NT2/D1 (cell line): ENCODE measurements at regions not wholly inside any gene's neighbourhood (a gene's known extent, or its start where the extent isn't known, plus 50 kb on each side); places are given as distances from the start of the nearest gene placed in this dataset.
"Not testable (repeated sequence)": the region's sequence is repeated elsewhere in the genome, so short reads cannot be mapped to it uniquely, and the experiment has no call there.

Source experiments
- DNase-seq: peaks from one replicate; pipeline ENCODE4 v3.0.0-alpha.2; 2011; ENCODE audit warnings: low read depth, low spot score
- H3K27me3 ChIP-seq: 2 replicates; pipeline ENCODE4 v1.6.0; 2011; ENCODE audit warnings: mild to moderate bottlenecking; ENCODE audit not compliant: insufficient read length, insufficient read depth
- H3K36me3 ChIP-seq: 2 replicates; pipeline ENCODE4 v1.6.1; 2011; ENCODE audit warnings: mild to moderate bottlenecking, low read length, mixed read lengths; ENCODE audit not compliant: insufficient read depth, insufficient read length
- H3K4me1 ChIP-seq: 2 replicates; pipeline ENCODE4 v1.5.1; 2011; ENCODE audit not compliant: insufficient read depth, insufficient read length
- H3K4me3 ChIP-seq: 2 replicates; pipeline ENCODE4 v1.5.1; 2011; ENCODE audit warnings: low read depth; ENCODE audit not compliant: insufficient read length
- H3K9ac ChIP-seq: 2 replicates; pipeline ENCODE4 v1.6.0; 2011; ENCODE audit warnings: low read depth; ENCODE audit not compliant: insufficient read length
- H3K9me3 ChIP-seq: 2 replicates; pipeline ENCODE4 v1.5.1; 2011; ENCODE audit warnings: mild to moderate bottlenecking, low read length; ENCODE audit not compliant: insufficient read depth

GRCh38 chr9:63804205-63804604 lies 1480.8 kb downstream of the FOXD4L5 start:
- not testable (repeated sequence) for DNase-seq, H3K27me3 ChIP-seq, H3K4me3 ChIP-seq, H3K4me1 ChIP-seq, H3K36me3 ChIP-seq, H3K9me3 ChIP-seq, H3K9ac ChIP-seq

- H3K9me3 ChIP-seq, H3K27me3 ChIP-seq, H3K9ac ChIP-seq, H3K36me3 ChIP-seq, H3K4me1 ChIP-seq, DNase-seq, H3K4me3 ChIP-seq: not testable (repeated sequence)
These were observed 1490.8 kb downstream of the FOXD4L5 start for GRCh38 chr9:63794081-63794685.

GRCh38 chr9:63787454-63787853 lies 1497.6 kb downstream of the FOXD4L5 start:
- not testable (repeated sequence) for H3K27me3 ChIP-seq, H3K36me3 ChIP-seq, H3K4me3 ChIP-seq, H3K9ac ChIP-seq, H3K4me1 ChIP-seq, DNase-seq, H3K9me3 ChIP-seq

- H3K27me3 ChIP-seq, H3K9ac ChIP-seq, H3K4me3 ChIP-seq, DNase-seq, H3K9me3 ChIP-seq, H3K36me3 ChIP-seq, H3K4me1 ChIP-seq: not testable (repeated sequence)
These were observed 1500.0 kb downstream of the FOXD4L5 start for GRCh38 chr9:63785059-63785458.

- DNase-seq, H3K4me1 ChIP-seq, H3K27me3 ChIP-seq, H3K9me3 ChIP-seq, H3K4me3 ChIP-seq, H3K36me3 ChIP-seq, H3K9ac ChIP-seq: not testable (repeated sequence)
These were observed 1500.6 kb downstream of the FOXD4L5 start for GRCh38 chr9:63784421-63784820.

GRCh38 chr9:63781817-63782439 lies 1503.1 kb downstream of the FOXD4L5 start:
- not testable (repeated sequence) for H3K36me3 ChIP-seq, H3K9me3 ChIP-seq, H3K27me3 ChIP-seq, H3K4me1 ChIP-seq, DNase-seq
- peak overlapping the region; percentile 70 for H3K9ac ChIP-seq
- peak overlapping the region; percentile 30 for H3K4me3 ChIP-seq

- H3K9ac ChIP-seq, H3K27me3 ChIP-seq, H3K36me3 ChIP-seq, H3K9me3 ChIP-seq, H3K4me1 ChIP-seq: not testable (repeated sequence)
- H3K4me3 ChIP-seq: peak overlapping the region; percentile 30
- peak; percentile 8 for DNase-seq
These were observed 1503.6 kb downstream of the FOXD4L5 start for GRCh38 chr9:63781390-63781789.

- H3K27me3 ChIP-seq, H3K9ac ChIP-seq, H3K36me3 ChIP-seq, H3K4me1 ChIP-seq, H3K4me3 ChIP-seq, DNase-seq, H3K9me3 ChIP-seq: not testable (repeated sequence)
These were observed 1508.8 kb downstream of the FOXD4L5 start for GRCh38 chr9:63776220-63776619.

GRCh38 chr9:63775092-63775426 lies 1510.0 kb downstream of the FOXD4L5 start:
- not testable (repeated sequence) for H3K27me3 ChIP-seq, H3K9ac ChIP-seq, H3K9me3 ChIP-seq, DNase-seq, H3K4me3 ChIP-seq, H3K4me1 ChIP-seq, H3K36me3 ChIP-seq

- H3K9me3 ChIP-seq, DNase-seq, H3K4me1 ChIP-seq, H3K36me3 ChIP-seq, H3K4me3 ChIP-seq, H3K9ac ChIP-seq, H3K27me3 ChIP-seq: not testable (repeated sequence)
These were observed 1510.5 kb downstream of the FOXD4L5 start for GRCh38 chr9:63774369-63775091.

GRCh38 chr9:63762230-63762629 lies 1522.8 kb downstream of the FOXD4L5 start:
- not testable (repeated sequence) for H3K36me3 ChIP-seq, H3K9me3 ChIP-seq, H3K9ac ChIP-seq, H3K4me3 ChIP-seq, H3K27me3 ChIP-seq, DNase-seq, H3K4me1 ChIP-seq

GRCh38 chr9:63729021-63729420 lies 1556.0 kb downstream of the FOXD4L5 start:
- H3K9ac ChIP-seq, H3K27me3 ChIP-seq, H3K9me3 ChIP-seq, H3K36me3 ChIP-seq, H3K4me3 ChIP-seq, H3K4me1 ChIP-seq: not testable (repeated sequence)
- DNase-seq: peak; percentile 18
